ENCODE measurements at regions not wholly inside any gene's neighbourhood (a gene's known extent, or its start where the extent isn't known, plus 50 kb on each side); places are given as distances from the start of the nearest gene placed in this dataset.

DNA sequence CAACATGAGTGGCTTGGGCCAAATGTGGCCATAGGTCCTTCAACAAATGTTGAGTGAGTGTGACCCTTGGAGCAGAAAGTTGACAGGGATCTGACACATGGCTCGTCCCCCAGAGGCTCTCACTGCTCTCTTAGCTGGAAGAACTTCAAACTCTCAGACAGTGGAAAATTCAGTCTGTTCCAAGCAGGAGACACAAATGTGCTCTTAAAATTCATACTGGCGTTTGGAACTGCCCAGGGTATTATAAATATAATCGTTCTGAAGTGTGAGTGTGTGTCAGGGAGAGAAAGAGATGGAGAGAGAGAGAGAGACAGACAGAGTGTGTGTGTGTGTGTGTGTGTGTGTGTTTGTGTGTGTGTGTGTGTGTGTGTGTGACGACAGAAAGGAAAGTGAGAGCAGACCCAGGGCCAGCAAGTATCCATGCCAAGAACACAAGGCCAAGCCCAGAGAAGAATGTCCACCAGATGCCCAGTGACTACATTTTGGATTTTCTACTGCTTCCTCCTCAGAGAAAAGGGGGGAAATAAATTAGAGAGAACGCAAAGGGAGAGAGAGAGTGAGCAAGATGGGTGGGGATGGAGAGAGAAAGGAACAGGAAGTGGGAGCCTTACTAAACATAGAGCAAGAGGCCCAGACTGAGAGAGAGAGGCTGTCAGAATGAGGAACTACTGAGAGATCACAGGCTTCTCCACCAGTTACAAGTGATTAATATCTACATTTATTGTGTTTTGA lies 193.6 kb upstream of the NUDT4 start:
- TF ChIP-seq EZH2 (IDR thresholded peaks at IDR 0.05; ENCODE audit: borderline replicate concordance): no peak
- no peak for TF ChIP-seq EZH2phosphoT487 (IDR thresholded peaks at IDR 0.05; ENCODE audit: low read depth, severe bottlenecking, unreplicated experiment)
- TF ChIP-seq CTCF (IDR thresholded peaks at IDR 0.05; ENCODE audit: poor library complexity): no peak
- Histone ChIP-seq H3K79me2 (no peaks in the 10 kb centered on the region), H3K27me3 (no peaks in the 10 kb centered on the region), H3K4me1 (ENCODE audit: insufficient read depth) (peaks cover 7% of the 10 kb centered on the region), H3K27ac (peak overlapping the region; percentile 34), H3K4me2 (no peak overlapping the region), H4K20me1 (ENCODE audit: insufficient read depth, poor library complexity, severe bottlenecking) (no peaks in the 10 kb centered on the region), H3K9me3 (ENCODE audit: low read depth) (no peaks in the 10 kb centered on the region), H2AFZ (peak overlapping the region; percentile 49), H3K4me3 (no peak overlapping the region), H3K9me2 (replicated peaks; ENCODE audit: insufficient read depth) (no peaks in the 10 kb centered on the region), H3K36me3 (replicated peaks; ENCODE audit: insufficient read depth, low read depth) (no peaks in the 10 kb centered on the region)
- WGBS (ENCODE audit: low lambda C conversion rate, missing lambda C conversion rate): 65% methylated on average over 5 of the region's 5 CpGs
- DNase-seq (ENCODE audit: low spot score): no peak

GRCh38 chr12:93184672-93185368 lies 192.9 kb upstream of the NUDT4 start:
- TF ChIP-seq EZH2phosphoT487 (IDR thresholded peaks at IDR 0.05; ENCODE audit: low read depth, severe bottlenecking, unreplicated experiment): no peak
- no peak for TF ChIP-seq CTCF (IDR thresholded peaks at IDR 0.05; ENCODE audit: poor library complexity)
- no peak for TF ChIP-seq EZH2 (IDR thresholded peaks at IDR 0.05; ENCODE audit: borderline replicate concordance)
- Histone ChIP-seq H3K4me3 (no peak overlapping the region), H3K4me2 (no peak overlapping the region), H4K20me1 (ENCODE audit: insufficient read depth, poor library complexity, severe bottlenecking) (no peaks in the 10 kb centered on the region), H2AFZ (peak overlapping the region; percentile 49), H3K9me3 (ENCODE audit: low read depth) (no peaks in the 10 kb centered on the region), H3K79me2 (no peaks in the 10 kb centered on the region), H3K27me3 (no peaks in the 10 kb centered on the region), H3K9me2 (replicated peaks; ENCODE audit: insufficient read depth) (no peaks in the 10 kb centered on the region), H3K4me1 (ENCODE audit: insufficient read depth) (peaks cover 7% of the 10 kb centered on the region), H3K27ac (peak overlapping the region; percentile 34), H3K36me3 (replicated peaks; ENCODE audit: insufficient read depth, low read depth) (no peaks in the 10 kb centered on the region)
- no peak for DNase-seq (ENCODE audit: low spot score)
- 75% methylated on average over 3 of the region's 3 CpGs for WGBS (ENCODE audit: low lambda C conversion rate, missing lambda C conversion rate)

DNA sequence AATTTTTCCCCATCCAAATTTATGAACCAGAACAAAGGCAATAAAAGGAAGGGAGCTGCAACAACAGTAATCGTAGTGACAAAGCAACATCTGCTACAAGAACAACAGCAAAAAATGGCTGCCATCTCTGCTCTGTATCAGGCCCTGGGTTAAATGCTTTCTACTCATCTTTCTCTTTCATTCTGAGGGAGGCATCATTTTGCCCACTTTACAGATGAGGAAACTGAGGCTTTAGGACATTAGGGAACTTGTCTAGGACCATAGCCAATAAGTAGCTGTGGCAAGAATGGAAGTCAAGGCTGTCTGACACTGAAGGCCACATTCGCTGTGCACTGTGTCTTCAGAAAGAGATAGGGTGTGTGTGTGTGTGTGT lies 192.4 kb upstream of the NUDT4 start:
- DNase-seq (ENCODE audit: low spot score): no peak
- Histone ChIP-seq H3K27me3 (no peaks in the 10 kb centered on the region), H3K4me1 (ENCODE audit: insufficient read depth) (peaks cover 7% of the 10 kb centered on the region), H3K4me3 (no peak overlapping the region), H3K36me3 (replicated peaks; ENCODE audit: insufficient read depth, low read depth) (no peaks in the 10 kb centered on the region), H2AFZ (no peak overlapping the region), H3K27ac (no peak overlapping the region), H3K79me2 (no peaks in the 10 kb centered on the region), H3K4me2 (no peak overlapping the region), H4K20me1 (ENCODE audit: insufficient read depth, poor library complexity, severe bottlenecking) (no peaks in the 10 kb centered on the region), H3K9me2 (replicated peaks; ENCODE audit: insufficient read depth) (no peaks in the 10 kb centered on the region), H3K9me3 (ENCODE audit: low read depth) (no peaks in the 10 kb centered on the region)
- 96% methylated on average over 2 of the region's 2 CpGs for WGBS (ENCODE audit: low lambda C conversion rate, missing lambda C conversion rate)
- no peak for TF ChIP-seq EZH2phosphoT487 (IDR thresholded peaks at IDR 0.05; ENCODE audit: low read depth, severe bottlenecking, unreplicated experiment)
- no peak for TF ChIP-seq CTCF (IDR thresholded peaks at IDR 0.05; ENCODE audit: poor library complexity)
- no peak for TF ChIP-seq EZH2 (IDR thresholded peaks at IDR 0.05; ENCODE audit: borderline replicate concordance)
